Gastroesophageal sphincter (tissue), 4 donors: ENCODE measurements at regions not wholly inside any gene's neighbourhood (a gene's known extent, or its start where the extent isn't known, plus 50 kb on each side); places are given as distances from the start of the nearest gene placed in this dataset.

ENCODE experiments used
- ATAC-seq: fragments of 150-250 bp; one replicate; pipeline ENCODE4 v1.9.1; 2016; ENCODE audit warnings: mild to moderate bottlenecking, moderate library complexity
- H3K27ac ChIP-seq, 4 donors: fragments of 200-600 bp; sonication (generic) in 3 of 4; 1 replicate in 3 of 4; 2 replicates in 1 of 4; pipeline ENCODE4 v1.5.1; 2016 to 2019
- H3K27me3 ChIP-seq: fragments of 200-600 bp; sonication (generic); one replicate; pipeline ENCODE4 v1.5.1; 2019
- H3K36me3 ChIP-seq, 2 donors: fragments of 200-600 bp; sonication (generic); one replicate each; pipeline ENCODE4 v1.5.1; 2019; ENCODE audit warnings: control low read depth in 1 of 2
- H3K4me1 ChIP-seq, 3 donors: fragments of 200-600 bp; sonication (generic); 1 replicate in 2 of 3; 2 replicates in 1 of 3; pipeline ENCODE4 v1.5.1; 2016 to 2019; ENCODE audit warnings: control low read depth in 2 of 3
- H3K4me3 ChIP-seq, 2 donors: fragments of 200-600 bp; sonication (generic); one replicate each; pipeline ENCODE4 v1.5.1; 2019; ENCODE audit warnings: mild to moderate bottlenecking in 1 of 2, moderate library complexity in 1 of 2
- H3K9me3 ChIP-seq, 3 donors: fragments of 200-600 bp; sonication (generic); one replicate each; pipeline ENCODE4 v1.5.1; 2017 to 2019; ENCODE audit warnings: control low read depth in 2 of 3
- CTCF ChIP-seq, 4 experiments: fragments of 200-600 bp in 2 of 4; fragments of 450-650 bp in 2 of 4; sonication (generic) in 1 of 4; IDR thresholded peaks; one replicate each; pipeline ENCODE4 v1.5.1; 2017 to 2019; ENCODE audit warnings: antibody characterized with exemption in 4 of 4, mild to moderate bottlenecking in 2 of 4, moderate library complexity in 2 of 4
- EP300 ChIP-seq: sonication (generic); formaldehyde crosslinking; IDR thresholded peaks from one replicate; pipeline ENCODE4 v1.6.1; 2017; ENCODE audit warnings: antibody characterized with exemption, mild to moderate bottlenecking
- POLR2A ChIP-seq, 2 donors: fragments of 450-650 bp; IDR thresholded peaks; one replicate each; pipeline ENCODE4 v1.6.1; 2017; ENCODE audit warnings: antibody characterized with exemption in 2 of 2, mild to moderate bottlenecking in 2 of 2, moderate library complexity in 1 of 2
- POLR2AphosphoS5 ChIP-seq: sonication (generic); formaldehyde crosslinking; IDR thresholded peaks from one replicate; pipeline ENCODE4 v1.6.1; 2017; ENCODE audit warnings: antibody characterized with exemption
- WGBS, 2 donors: methylation state at CpG; one replicate each; pipeline ENCODE4 v1.1.5; 2018; ENCODE audit warnings: low coverage in 1 of 2; 5-methylcytosine and 5-hydroxymethylcytosine counted together

DNA sequence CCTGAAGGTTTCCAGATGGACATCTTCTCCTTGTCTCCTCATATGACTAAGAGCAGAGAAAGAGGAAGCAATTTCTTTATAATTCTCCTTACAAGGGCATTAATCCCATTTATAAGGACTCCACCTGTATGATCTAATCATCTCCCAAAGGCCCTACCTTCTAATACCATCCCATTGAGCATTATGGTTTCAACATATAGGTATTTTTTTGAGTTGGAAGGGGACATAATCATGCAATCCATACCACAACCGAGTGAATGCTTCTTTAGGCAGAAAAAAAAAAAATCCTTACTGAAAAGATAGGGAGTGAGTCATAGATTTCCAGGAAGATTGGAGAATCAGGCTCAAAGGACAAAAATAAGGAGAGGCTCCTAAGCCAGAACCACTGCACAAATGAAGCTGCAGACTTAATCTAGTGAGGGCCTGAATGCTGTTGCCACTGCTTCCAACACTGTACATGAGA is 312.5 kb upstream of the HS3ST1 start:
- Histone ChIP-seq H3K9me3 (no peaks in the 10 kb centered on the region), H3K4me3 (no peak overlapping the region), H3K27me3 (peaks cover 5% of the 10 kb centered on the region), H3K36me3 (no peaks in the 10 kb centered on the region), H3K27ac (no peak overlapping the region), H3K4me1 (peaks cover 0 to 3% (median 0%) of the 10 kb centered on the region in 3 donors)
- TF ChIP-seq POLR2AphosphoS5 (no peak), CTCF (IDR thresholded peaks at IDR 0.05) (no peak), EP300 (no peak), POLR2A (IDR thresholded peaks at IDR 0.05) (no peak)
- ATAC-seq, result peak; percentile 7
- 22 to 40% methylated on average over 1 of the region's 1 CpG for WGBS, 2 donors

DNA sequence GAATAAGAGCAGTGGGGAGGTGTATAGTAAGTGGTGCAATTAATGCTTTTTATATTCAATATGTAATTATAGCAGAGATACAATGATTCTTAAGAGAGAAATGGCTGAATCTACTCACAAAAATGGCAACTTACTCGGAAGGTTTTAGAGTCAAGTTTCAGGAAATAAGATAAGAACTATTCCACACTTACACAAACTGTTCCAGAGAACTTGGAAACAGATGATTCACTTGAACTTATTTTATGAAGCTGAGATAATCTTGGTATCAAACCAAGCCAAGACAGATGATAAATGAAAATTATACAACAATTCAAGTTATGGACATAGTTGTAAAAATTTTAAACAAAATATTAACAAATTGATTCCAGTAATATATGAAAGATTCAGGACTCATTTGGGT is 311.3 kb upstream of the HS3ST1 start:
- Histone ChIP-seq H3K36me3 (no peaks in the 10 kb centered on the region), H3K27ac (no peak overlapping the region), H3K4me1 (peaks cover 0 to 3% (median 0%) of the 10 kb centered on the region in 3 donors), H3K9me3 (no peaks in the 10 kb centered on the region), H3K27me3 (peaks cover 5% of the 10 kb centered on the region), H3K4me3 (no peak overlapping the region)
- TF ChIP-seq CTCF (IDR thresholded peaks at IDR 0.05) (no peak), EP300 (no peak), POLR2A (IDR thresholded peaks at IDR 0.05) (no peak), POLR2AphosphoS5 (no peak)
- no peak for ATAC-seq
- 0 to 67% methylated on average over 1 of the region's 1 CpG for WGBS, 2 donors

DNA sequence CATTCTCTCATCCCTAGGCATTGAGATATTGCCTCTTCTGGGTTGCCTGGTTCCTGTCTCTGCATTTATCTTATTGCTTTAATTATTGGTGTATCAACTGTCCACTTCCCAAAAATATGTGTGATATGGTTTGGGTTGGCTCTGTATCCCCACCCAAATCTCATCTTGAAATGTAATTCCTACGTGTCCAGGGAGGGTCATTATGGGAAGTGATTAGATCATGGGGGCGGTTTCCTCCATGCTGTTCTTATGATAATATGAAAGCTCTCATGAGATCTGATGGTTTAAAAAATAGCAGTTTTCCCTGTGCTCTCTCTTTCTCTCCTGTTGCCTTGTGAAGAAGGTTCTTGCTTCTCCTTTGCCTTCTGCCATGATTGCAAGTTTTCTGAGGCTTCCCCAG is 308.3 kb upstream of the HS3ST1 start:
- 83 to 85% methylated on average over 2 of the region's 2 CpGs for WGBS, 2 donors
- TF ChIP-seq EP300, result no peak
- TF ChIP-seq POLR2A (IDR thresholded peaks at IDR 0.05), result no peak
- no peak for TF ChIP-seq POLR2AphosphoS5
- TF ChIP-seq CTCF (IDR thresholded peaks at IDR 0.05), result no peak
- Histone ChIP-seq H3K9me3 (no peaks in the 10 kb centered on the region), H3K27ac (no peak overlapping the region), H3K36me3 (no peaks in the 10 kb centered on the region), H3K27me3 (peaks cover 5% of the 10 kb centered on the region), H3K4me1 (peaks cover 0 to 3% (median 0%) of the 10 kb centered on the region in 3 donors), H3K4me3 (no peak overlapping the region)
- ATAC-seq, result no peak

DNA sequence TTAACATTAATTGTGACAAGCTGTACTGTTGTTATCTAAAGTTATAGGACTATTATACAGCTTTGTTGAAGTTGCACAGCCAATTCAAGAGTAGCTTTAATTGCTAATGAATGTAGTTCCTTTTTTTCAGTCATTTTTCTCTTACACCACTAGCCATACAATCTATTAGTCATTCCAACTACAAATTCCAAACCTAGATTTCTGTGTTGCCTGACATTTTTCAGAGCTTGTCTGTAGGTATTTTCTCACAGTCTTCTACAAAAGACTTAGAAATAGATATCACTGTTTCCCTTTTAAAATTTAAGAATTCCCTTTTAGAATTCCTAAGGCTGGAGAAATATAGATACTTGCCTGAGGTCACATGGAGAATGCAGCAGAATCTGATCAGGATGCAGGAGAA is 307.0 kb upstream of the HS3ST1 start:
- no peaks in the 10 kb centered on the region for H3K36me3 ChIP-seq
- no peak for ATAC-seq
- H3K4me3 ChIP-seq, result no peak overlapping the region
- no peak for TF ChIP-seq POLR2AphosphoS5
- no peak for TF ChIP-seq POLR2A (IDR thresholded peaks at IDR 0.05)
- TF ChIP-seq CTCF (IDR thresholded peaks at IDR 0.05), result no peak
- TF ChIP-seq EP300, result no peak
- H3K9me3 ChIP-seq, result no peaks in the 10 kb centered on the region
- no peak overlapping the region for H3K27ac ChIP-seq
- peaks cover 0 to 3% (median 0%) of the 10 kb centered on the region in 3 donors for H3K4me1 ChIP-seq
- H3K27me3 ChIP-seq, result peaks cover 5% of the 10 kb centered on the region

GRCh38 chr4:11732155-11732554 is 303.5 kb upstream of the HS3ST1 start:
- 77 to 84% methylated on average over 4 of the region's 4 CpGs for whole genome bisulfite sequencing, 2 donors
- TF ChIP-seq EP300 (no peak), POLR2A (IDR thresholded peaks at IDR 0.05) (no peak), POLR2AphosphoS5 (no peak), CTCF (IDR thresholded peaks at IDR 0.05) (no peak)
- Histone ChIP-seq H3K27ac (no peak overlapping the region), H3K4me3 (no peak overlapping the region), H3K4me1 (no peaks in the 10 kb centered on the region), H3K27me3 (no peaks in the 10 kb centered on the region), H3K36me3 (no peaks in the 10 kb centered on the region), H3K9me3 (no peaks in the 10 kb centered on the region)
- no peak for ATAC-seq
